ENCODE measurements at regions not wholly inside any gene's neighbourhood (a gene's known extent, or its start where the extent isn't known, plus 50 kb on each side); places are given as distances from the start of the nearest gene placed in this dataset.
"Not testable (repeated sequence)": the region's sequence is repeated elsewhere in the genome, so short reads cannot be mapped to it uniquely, and the experiment has no call there.

DNA sequence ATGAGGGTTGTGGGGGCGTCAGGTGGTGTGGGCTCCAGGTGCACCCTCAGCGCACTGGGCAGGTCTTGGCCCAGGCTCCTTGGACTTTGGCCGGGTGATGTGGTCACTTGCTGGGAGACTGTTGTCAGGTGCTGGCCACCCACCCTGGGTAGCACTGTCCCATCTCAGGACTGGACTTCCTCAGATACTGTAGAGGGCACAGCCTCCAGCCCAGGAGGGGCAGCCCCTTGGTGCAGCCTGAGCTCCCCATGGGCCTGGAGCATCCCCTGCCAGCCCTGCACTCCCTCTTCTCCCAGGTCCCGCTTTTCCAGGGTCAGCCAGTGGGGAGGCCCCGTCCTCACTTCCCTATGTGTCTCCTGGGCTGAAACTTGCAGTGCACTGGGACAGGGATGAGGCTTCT lies 592.3 kb downstream of the CWH43 start:
- DNase-seq: not testable (repeated sequence)

GRCh38 chr4:49578899-49579298 lies 592.8 kb downstream of the CWH43 start:
- not testable (repeated sequence) for DNase-seq

GRCh38 chr4:49580166-49580565 lies 594.1 kb downstream of the CWH43 start:
- not testable (repeated sequence) for DNase-seq

- not testable (repeated sequence) for DNase-seq
Measured at GRCh38 chr4:49588401-49588800, 602.3 kb downstream of the CWH43 start.

DNA sequence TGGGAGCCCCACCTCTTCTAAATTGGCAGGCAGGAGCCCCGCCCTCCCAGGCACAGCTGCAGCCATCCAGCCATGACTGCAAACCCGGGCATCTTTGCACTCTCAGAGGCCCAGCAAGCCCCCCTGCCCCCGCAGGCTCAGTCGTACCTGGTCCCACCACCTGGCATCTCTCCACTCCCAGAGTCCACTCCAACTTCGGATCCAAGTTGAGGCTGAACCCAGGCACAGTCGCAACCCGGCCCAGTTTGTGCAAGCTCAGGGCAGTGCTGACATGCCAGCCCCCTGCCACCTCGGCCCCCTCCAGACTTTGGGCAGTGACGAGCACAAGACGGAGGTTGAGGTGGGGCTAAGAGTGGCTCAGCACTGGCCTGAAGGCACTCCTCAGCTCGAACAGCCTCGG lies 632.4 kb downstream of the CWH43 start:
- not testable (repeated sequence) for DNase-seq

- not testable (repeated sequence) for DNase-seq
Measured at GRCh38 chr4:49626478-49626877, 640.4 kb downstream of the CWH43 start.

Measured in CD4-positive, alpha-beta T cell treated with Interleukin-4 for 1 hour (primary cell).